H9 (cell line): ENCODE measurements at regions not wholly inside any gene's neighbourhood (a gene's known extent, or its start where the extent isn't known, plus 50 kb on each side); places are given as distances from the start of the nearest gene placed in this dataset.

Experiments used
- DNase-seq: peaks from one replicate; pipeline ENCODE4 v3.0.0-alpha.2; 2017
- H2AFZ ChIP-seq: one replicate; pipeline ENCODE4 v1.6.1; 2013; ENCODE audit warnings: mild to moderate bottlenecking, low read length, control low read depth, moderate library complexity
- H2AK5ac ChIP-seq: 2 replicates; pipeline ENCODE4 v1.6.1; 2013; ENCODE audit warnings: low read length, control low read depth, mixed read lengths; ENCODE audit not compliant: insufficient read length
- H2BK120ac ChIP-seq: one replicate; pipeline ENCODE4 v1.6.1; 2013; ENCODE audit warnings: low read depth, mild to moderate bottlenecking, low read length, control low read depth, inconsistent platforms; ENCODE audit not compliant: poor library complexity, severe bottlenecking
- H2BK12ac ChIP-seq: 2 replicates; pipeline ENCODE4 v1.6.1; 2013; ENCODE audit warnings: low read length, control low read depth, mixed read lengths, low read depth; ENCODE audit not compliant: insufficient read length
- H2BK15ac ChIP-seq: 2 replicates; pipeline ENCODE4 v1.6.1; 2013; ENCODE audit warnings: low read depth, low read length, control low read depth
- H2BK20ac ChIP-seq: one replicate; pipeline ENCODE4 v1.6.1; 2013; ENCODE audit warnings: low read depth, mild to moderate bottlenecking, low read length, control low read depth, inconsistent platforms; ENCODE audit not compliant: poor library complexity, severe bottlenecking
- H2BK5ac ChIP-seq: 2 replicates; pipeline ENCODE4 v1.6.1; 2013; ENCODE audit warnings: low read length, control low read depth, mixed read lengths; ENCODE audit not compliant: insufficient read length
- H3K14ac ChIP-seq: 2 replicates; pipeline ENCODE4 v1.6.1; 2013; ENCODE audit warnings: low read length, control low read depth; ENCODE audit not compliant: insufficient read depth
- H3K18ac ChIP-seq: 2 replicates; pipeline ENCODE4 v1.6.1; 2013; ENCODE audit warnings: low read depth, mild to moderate bottlenecking, mixed read lengths, low read length, control low read depth; ENCODE audit not compliant: insufficient read length
- H3K23ac ChIP-seq: 2 replicates; pipeline ENCODE4 v1.6.1; 2013; ENCODE audit warnings: low read length, control low read depth, mixed read lengths, low read depth; ENCODE audit not compliant: insufficient read length
- H3K23me2 ChIP-seq: 2 replicates; pipeline ENCODE4 v1.6.1; 2013; ENCODE audit warnings: low read depth, mild to moderate bottlenecking, mixed read lengths, low read length, control low read depth; ENCODE audit not compliant: insufficient read length, poor library complexity, severe bottlenecking
- H3K27ac ChIP-seq: 2 replicates; pipeline ENCODE4 v1.5.1; 2013; ENCODE audit warnings: low read length, control low read depth, mixed read lengths, low read depth; ENCODE audit not compliant: insufficient read length
- H3K27me3 ChIP-seq: 2 replicates; pipeline ENCODE4 v1.6.1; 2013; ENCODE audit warnings: low read length, control low read depth, inconsistent platforms; ENCODE audit not compliant: insufficient read depth
- H3K4ac ChIP-seq: 2 replicates; pipeline ENCODE4 v1.6.1; 2013; ENCODE audit warnings: low read depth, mild to moderate bottlenecking, control low read depth, inconsistent platforms, low read length, moderate library complexity
- H3K4me1 ChIP-seq: 2 replicates; pipeline ENCODE4 v1.6.1; 2013; ENCODE audit warnings: low read length, control low read depth, inconsistent platforms; ENCODE audit not compliant: insufficient read depth
- H3K4me2 ChIP-seq: 2 replicates; pipeline ENCODE4 v1.6.1; 2013; ENCODE audit warnings: low read length, control low read depth, mixed read lengths; ENCODE audit not compliant: insufficient read length, insufficient read depth
- H3K56ac ChIP-seq: 2 replicates; pipeline ENCODE4 v1.6.1; 2013; ENCODE audit warnings: low read depth, mild to moderate bottlenecking, mixed read lengths, low read length, control low read depth; ENCODE audit not compliant: insufficient read length
- H3K79me1 ChIP-seq: 2 replicates; pipeline ENCODE4 v1.6.1; 2013; ENCODE audit warnings: low read depth, mild to moderate bottlenecking, moderate library complexity, low read length, control low read depth, inconsistent platforms; ENCODE audit not compliant: insufficient read depth, poor library complexity, severe bottlenecking
- H3K79me2 ChIP-seq: 2 replicates; pipeline ENCODE4 v1.6.1; 2013; ENCODE audit warnings: low read length, control low read depth, inconsistent platforms; ENCODE audit not compliant: insufficient read depth
- H3K9ac ChIP-seq: 2 replicates; pipeline ENCODE4 v1.6.1; 2013; ENCODE audit warnings: low read length, control low read depth, mixed read lengths; ENCODE audit not compliant: insufficient read length; ENCODE audit errors: extremely low read depth
- H3K9me3 ChIP-seq: one replicate; pipeline ENCODE4 v1.6.1; 2013; ENCODE audit warnings: low read depth, low read length, inconsistent platforms; ENCODE audit not compliant: control insufficient read depth
- H3T11ph ChIP-seq: one replicate; pipeline ENCODE4 v1.6.1; 2013; ENCODE audit warnings: mild to moderate bottlenecking, low read length, control low read depth, inconsistent platforms
- H4K20me1 ChIP-seq: one replicate; pipeline ENCODE4 v1.6.1; 2013; ENCODE audit not compliant: control insufficient read depth, insufficient read length, insufficient read depth
- H4K5ac ChIP-seq: 2 replicates; pipeline ENCODE4 v1.6.1; 2013; ENCODE audit warnings: low read depth, mild to moderate bottlenecking, mixed read lengths, low read length, control low read depth; ENCODE audit not compliant: insufficient read length
- H4K8ac ChIP-seq: replicated peaks from 2 replicates; pipeline ENCODE4 v1.6.1; 2013; ENCODE audit warnings: low read length, control low read depth, mixed read lengths, low read depth; ENCODE audit not compliant: insufficient read length
- H4K91ac ChIP-seq: 2 replicates; pipeline ENCODE4 v1.6.1; 2013; ENCODE audit warnings: low read depth, mild to moderate bottlenecking, moderate library complexity, mixed read lengths, low read length, control low read depth; ENCODE audit not compliant: insufficient read length
- H3K27ac Mint-ChIP-seq, 3 experiments: 2 replicates in 2 of 3; 3 replicates in 1 of 3; pipeline ENCODE4 v1.8.0; 2020 to 2021; ENCODE audit warnings: mixed read lengths in 3 of 3, mild to moderate bottlenecking in 1 of 3, moderate library complexity in 1 of 3
- H3K27me3 Mint-ChIP-seq: 2 replicates; pipeline ENCODE4 v1.8.0; 2021; ENCODE audit warnings: low read depth, mild to moderate bottlenecking, moderate library complexity, mixed read lengths
- H3K36me3 Mint-ChIP-seq, 3 experiments: 2 replicates in 2 of 3; 3 replicates in 1 of 3; pipeline ENCODE4 v1.8.0; 2020 to 2021; ENCODE audit warnings: low read depth in 3 of 3, mixed read lengths in 3 of 3; ENCODE audit not compliant: insufficient read depth in 1 of 3
- H3K4me1 Mint-ChIP-seq, 2 experiments: 2 replicates each; pipeline ENCODE4 v1.8.0; 2020; ENCODE audit warnings: mixed read lengths in 2 of 2
- H3K4me3 Mint-ChIP-seq, 2 experiments: 2 replicates in 1 of 2; 3 replicates in 1 of 2; pipeline ENCODE4 v1.8.0; 2020 to 2021; ENCODE audit warnings: mild to moderate bottlenecking in 2 of 2, mixed read lengths in 2 of 2, moderate library complexity in 1 of 2
- H3K9me3 Mint-ChIP-seq, 2 experiments: 2 replicates in 1 of 2; 3 replicates in 1 of 2; pipeline ENCODE4 v1.8.0; 2020; ENCODE audit warnings: mild to moderate bottlenecking in 2 of 2, mixed read lengths in 2 of 2, moderate library complexity in 1 of 2
- WGBS: extraction: QIAGEN DNeasy Blood & Tissue Kit; methylation state at CpG from one replicate; pipeline ENCODE4 v1.1.7; 2013; ENCODE audit warnings: missing lambda C conversion rate, low lambda C conversion rate, mixed read lengths; ENCODE audit not compliant: insufficient read length; ENCODE audit errors: extremely low coverage; 5-methylcytosine and 5-hydroxymethylcytosine counted together
- TF ChIP-seq, protein P1 (sequence below): fragments of 200-600 bp; sonication (generic); conservative IDR thresholded peaks from 3 replicates; pipeline ENCODE4 v1.8.0; 2021; ENCODE audit warnings: antibody characterized with exemption, mild to moderate bottlenecking

DNA sequence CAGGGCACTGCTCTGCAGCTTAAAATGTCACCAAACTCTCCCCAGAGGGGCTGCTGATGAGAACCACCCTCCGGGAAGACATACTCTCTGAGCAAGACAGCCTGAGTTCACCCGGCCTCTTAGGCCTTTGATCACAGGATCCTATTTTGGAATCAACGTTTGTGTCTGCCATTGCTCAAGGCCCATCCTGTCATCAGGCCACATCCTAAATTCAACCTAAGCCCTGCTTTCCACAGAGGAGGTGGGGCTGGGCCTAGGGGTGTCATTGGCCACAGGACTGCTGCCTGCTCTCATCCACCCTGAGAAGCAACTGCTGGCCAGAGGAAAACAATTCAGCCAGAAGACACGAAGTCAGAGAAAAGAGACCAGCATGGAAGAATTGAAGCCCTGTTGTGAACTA lies 351.1 kb upstream of the IRX2 start:
- Mint-ChIP-seq H3K27ac (peak overlapping the region; percentile 25 to 98 (median 97); a peak in 5 of 7 replicates), H3K36me3 (no peaks in the 10 kb centered on the region; a peak in 1 of 7 replicates), H3K4me3 (no peak overlapping the region; a peak in 1 of 5 replicates), H3K27me3 (peaks cover 1% of the 10 kb centered on the region; the same call in 1 of the 2 replicates), H3K4me1 (peaks cover 78 to 83% of the 10 kb centered on the region in 2 experiments), H3K9me3 (no peaks in the 10 kb centered on the region; a peak in 3 of 5 replicates)
- Histone ChIP-seq H3K79me1 (no peaks in the 10 kb centered on the region), H3K56ac (no peak overlapping the region), H3K18ac (peak overlapping the region; percentile 63), H3K9ac (no peak overlapping the region), H4K5ac (no peak overlapping the region), H2BK12ac (no peak overlapping the region), H3K4ac (no peak overlapping the region; the same call in 1 of the 2 replicates), H3K27me3 (no peaks in the 10 kb centered on the region), H2AFZ (no peak overlapping the region), H2BK5ac (no peak overlapping the region), H3K79me2 (no peaks in the 10 kb centered on the region), H3K4me2 (no peak overlapping the region), H2BK15ac (no peak overlapping the region), H2BK120ac (no peak overlapping the region), H4K91ac (no peak overlapping the region), H3T11ph (no peak overlapping the region), H4K20me1 (no peaks in the 10 kb centered on the region), H2BK20ac (no peak overlapping the region), H3K9me3 (no peaks in the 10 kb centered on the region), H3K23me2 (no peaks in the 10 kb centered on the region), H3K14ac (peak overlapping the region; percentile 70; the same call in 1 of the 2 replicates), H3K27ac (no peak overlapping the region), H3K4me1 (peaks cover 20% of the 10 kb centered on the region; the same call in 1 of the 2 replicates), H2AK5ac (no peak overlapping the region), H3K23ac (no peak overlapping the region), H4K8ac (no peak overlapping the region)
- no peak for DNase-seq
- TF ChIP-seq, protein P1, sequence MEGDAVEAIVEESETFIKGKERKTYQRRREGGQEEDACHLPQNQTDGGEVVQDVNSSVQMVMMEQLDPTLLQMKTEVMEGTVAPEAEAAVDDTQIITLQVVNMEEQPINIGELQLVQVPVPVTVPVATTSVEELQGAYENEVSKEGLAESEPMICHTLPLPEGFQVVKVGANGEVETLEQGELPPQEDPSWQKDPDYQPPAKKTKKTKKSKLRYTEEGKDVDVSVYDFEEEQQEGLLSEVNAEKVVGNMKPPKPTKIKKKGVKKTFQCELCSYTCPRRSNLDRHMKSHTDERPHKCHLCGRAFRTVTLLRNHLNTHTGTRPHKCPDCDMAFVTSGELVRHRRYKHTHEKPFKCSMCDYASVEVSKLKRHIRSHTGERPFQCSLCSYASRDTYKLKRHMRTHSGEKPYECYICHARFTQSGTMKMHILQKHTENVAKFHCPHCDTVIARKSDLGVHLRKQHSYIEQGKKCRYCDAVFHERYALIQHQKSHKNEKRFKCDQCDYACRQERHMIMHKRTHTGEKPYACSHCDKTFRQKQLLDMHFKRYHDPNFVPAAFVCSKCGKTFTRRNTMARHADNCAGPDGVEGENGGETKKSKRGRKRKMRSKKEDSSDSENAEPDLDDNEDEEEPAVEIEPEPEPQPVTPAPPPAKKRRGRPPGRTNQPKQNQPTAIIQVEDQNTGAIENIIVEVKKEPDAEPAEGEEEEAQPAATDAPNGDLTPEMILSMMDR, result no peak
- WGBS, result no CpG with 5 or more reads among the region's 4 CpGs
